Ishikawa (cell line): ENCODE measurements at regions not wholly inside any gene's neighbourhood (a gene's known extent, or its start where the extent isn't known, plus 50 kb on each side); places are given as distances from the start of the nearest gene placed in this dataset.

ENCODE experiments used
- CEBPB ChIP-seq: IDR thresholded peaks from 2 replicates; pipeline ENCODE4 v1.6.1; 2012
- CREB1 ChIP-seq: IDR thresholded peaks from 2 replicates; pipeline ENCODE4 v1.6.1; 2012; ENCODE audit warnings: low read depth
- EGR1 ChIP-seq: IDR thresholded peaks from 2 replicates; pipeline ENCODE4 v1.6.1; 2012
- EP300 ChIP-seq: IDR thresholded peaks from 2 replicates; pipeline ENCODE4 v1.6.1; 2012; ENCODE audit warnings: borderline replicate concordance
- FOXM1 ChIP-seq: IDR thresholded peaks from 2 replicates; pipeline ENCODE4 v1.6.1; 2012; ENCODE audit warnings: low read depth, borderline replicate concordance
- NFIC ChIP-seq: IDR thresholded peaks from 2 replicates; pipeline ENCODE4 v1.6.1; 2012
- RAD21 ChIP-seq: IDR thresholded peaks from 2 replicates; pipeline ENCODE4 v1.6.1; 2012; ENCODE audit warnings: low read depth
- REST ChIP-seq: IDR thresholded peaks from 2 replicates; pipeline ENCODE4 v1.6.1; 2012; ENCODE audit warnings: low read depth, mild to moderate bottlenecking
- TAF1 ChIP-seq: IDR thresholded peaks from 2 replicates; pipeline ENCODE4 v1.6.1; 2012; ENCODE audit warnings: low read depth, mild to moderate bottlenecking
- TCF12 ChIP-seq: IDR thresholded peaks from 2 replicates; pipeline ENCODE4 v1.6.1; 2012; ENCODE audit warnings: low read depth
- TEAD4 ChIP-seq: IDR thresholded peaks from 2 replicates; pipeline ENCODE4 v1.6.1; 2012
- USF1 ChIP-seq: IDR thresholded peaks from 2 replicates; pipeline ENCODE4 v1.6.1; 2012
- YY1 ChIP-seq: IDR thresholded peaks from 2 replicates; pipeline ENCODE4 v1.6.1; 2012; ENCODE audit warnings: low read depth
- ZBTB7A ChIP-seq: IDR thresholded peaks from 2 replicates; pipeline ENCODE4 v1.6.1; 2012; ENCODE audit warnings: low read depth
- TF ChIP-seq, protein P1 (sequence below): IDR thresholded peaks from 2 replicates; pipeline ENCODE4 v1.6.1; 2012

- TF ChIP-seq REST = no peak
- TF ChIP-seq TCF12 = no peak
- no peak for TF ChIP-seq TAF1
- no peak for TF ChIP-seq USF1
- TF ChIP-seq, protein P1, sequence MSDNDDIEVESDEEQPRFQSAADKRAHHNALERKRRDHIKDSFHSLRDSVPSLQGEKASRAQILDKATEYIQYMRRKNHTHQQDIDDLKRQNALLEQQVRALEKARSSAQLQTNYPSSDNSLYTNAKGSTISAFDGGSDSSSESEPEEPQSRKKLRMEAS = no peak
- no peak for TF ChIP-seq EGR1
- TF ChIP-seq ZBTB7A = no peak
- TF ChIP-seq TEAD4 = no peak
- TF ChIP-seq YY1 = no peak
- TF ChIP-seq RAD21 = no peak
- no peak for TF ChIP-seq NFIC
- no peak for TF ChIP-seq EP300
- TF ChIP-seq CREB1 = no peak
- TF ChIP-seq FOXM1 = no peak
- TF ChIP-seq CEBPB = no peak
Measured at GRCh38 chr7:110336423-110336822, 754.5 kb upstream of the LRRN3 start.

GRCh38 chr7:110337646-110338045, 753.3 kb upstream of the LRRN3 start:
- TF ChIP-seq CREB1 (no peak), FOXM1 (no peak), REST (no peak), RAD21 (no peak), NFIC (no peak), ZBTB7A (no peak), CEBPB (no peak), TEAD4 (no peak), TCF12 (no peak), EGR1 (no peak), EP300 (no peak), USF1 (no peak), YY1 (no peak)
- TF ChIP-seq, protein P1 = no peak

DNA sequence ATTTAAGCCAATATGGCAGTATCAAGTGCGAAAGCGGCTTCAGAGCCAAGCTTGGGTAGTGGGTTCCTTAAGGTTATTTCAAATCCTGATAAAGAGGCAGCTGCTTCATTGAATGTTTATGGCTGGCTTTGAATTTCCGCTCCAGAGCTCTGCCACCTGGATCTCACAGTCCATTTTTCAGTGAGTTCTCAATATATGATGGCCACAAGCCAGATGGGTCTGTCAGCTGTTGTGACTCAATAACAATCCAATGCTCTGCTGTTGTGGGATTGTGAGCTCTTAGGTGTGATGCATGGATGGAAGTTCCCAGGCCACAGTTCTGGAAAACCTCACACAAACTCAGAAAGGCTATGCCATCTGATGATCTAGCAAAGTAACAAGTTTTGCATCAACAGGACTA, 743.8 kb upstream of the LRRN3 start:
- no peak for TF ChIP-seq NFIC
- TF ChIP-seq ZBTB7A = no peak
- TF ChIP-seq REST = no peak
- no peak for TF ChIP-seq RAD21
- no peak for TF ChIP-seq YY1
- TF ChIP-seq CEBPB = no peak
- TF ChIP-seq CREB1 = no peak
- TF ChIP-seq TAF1 = no peak
- no peak for TF ChIP-seq TCF12
- TF ChIP-seq EP300 = no peak
- no peak for TF ChIP-seq EGR1
- TF ChIP-seq FOXM1 = no peak
- TF ChIP-seq, protein P1 = no peak
- no peak for TF ChIP-seq USF1

GRCh38 chr7:110356438-110356837, 734.5 kb upstream of the LRRN3 start:
- TF ChIP-seq USF1 (no peak), TEAD4 (no peak), NFIC (no peak), RAD21 (no peak), REST (no peak), ZBTB7A (no peak), CREB1 (no peak), EGR1 (no peak), CEBPB (no peak), EP300 (no peak), TAF1 (no peak), TCF12 (no peak), FOXM1 (no peak), YY1 (no peak)
- TF ChIP-seq, protein P1 = no peak
